ENCODE measurements at regions not wholly inside any gene's neighbourhood (a gene's known extent, or its start where the extent isn't known, plus 50 kb on each side); places are given as distances from the start of the nearest gene placed in this dataset.

DNA sequence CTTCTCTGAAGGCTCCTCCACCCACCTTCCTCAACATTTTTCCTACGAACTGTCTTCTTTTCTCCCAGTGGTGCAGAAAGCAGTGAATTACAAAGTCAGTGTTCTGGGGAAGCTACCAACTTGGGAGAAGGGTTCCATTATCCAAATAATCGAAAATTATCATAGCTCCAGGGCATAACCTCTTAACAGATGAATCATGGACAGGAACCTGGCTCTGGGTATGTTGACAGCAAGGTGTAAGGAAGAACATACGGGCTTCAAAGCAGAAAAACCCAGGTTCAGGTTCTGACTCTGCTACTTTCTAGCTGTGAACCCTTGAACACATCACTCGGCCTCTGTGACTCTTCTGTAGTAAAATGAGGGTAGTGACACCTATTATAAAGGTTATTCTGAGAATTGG lies 351.3 kb downstream of the ENC1 start (continued):
- no peak for TF ChIP-seq GTF2F1 (IDR thresholded peaks at IDR 0.05; ENCODE audit: borderline replicate concordance, low read depth, low read length)
- TF ChIP-seq, protein P1, sequence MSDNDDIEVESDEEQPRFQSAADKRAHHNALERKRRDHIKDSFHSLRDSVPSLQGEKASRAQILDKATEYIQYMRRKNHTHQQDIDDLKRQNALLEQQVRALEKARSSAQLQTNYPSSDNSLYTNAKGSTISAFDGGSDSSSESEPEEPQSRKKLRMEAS (IDR thresholded peaks at IDR 0.05): no peak
